CD14-positive monocyte (primary cell): ENCODE measurements at regions not wholly inside any gene's neighbourhood (a gene's known extent, or its start where the extent isn't known, plus 50 kb on each side); places are given as distances from the start of the nearest gene placed in this dataset.

ENCODE experiments used
- DNase-seq, 3 donors: peaks; one replicate each; pipeline ENCODE4 v3.0.0-alpha.2; 2011 to 2022
- H2AFZ ChIP-seq: 2 replicates; pipeline ENCODE4 v1.6.0; 2012; ENCODE audit warnings: mild to moderate bottlenecking, low read depth, low read length, inconsistent platforms; ENCODE audit not compliant: insufficient read depth, poor library complexity, severe bottlenecking
- H3K27ac ChIP-seq, 2 donors: 1 replicate in 1 of 2; 2 replicates in 1 of 2; pipeline ENCODE4 v1.5.1; 2012 to 2013; ENCODE audit warnings: low read length in 2 of 2, control low read depth in 1 of 2, inconsistent platforms in 1 of 2, low read depth in 1 of 2, mild to moderate bottlenecking in 1 of 2
- H3K27me3 ChIP-seq, 2 donors: one replicate each; pipeline versions ENCODE4 v1.6.0 to v1.6.1; 2011 to 2013; ENCODE audit warnings: low read length in 2 of 2; ENCODE audit not compliant: control insufficient read depth in 2 of 2, insufficient read depth in 2 of 2
- H3K36me3 ChIP-seq, 2 donors: replicated peaks in 1 of 2; 1 replicate in 1 of 2; 2 replicates in 1 of 2; pipeline versions ENCODE4 v1.5.1 to v1.6.1; 2012 to 2013; ENCODE audit warnings: low read length in 2 of 2, control low read depth in 1 of 2, inconsistent platforms in 1 of 2, mild to moderate bottlenecking in 1 of 2; ENCODE audit not compliant: insufficient read depth in 2 of 2, control insufficient read depth in 1 of 2
- H3K4me1 ChIP-seq, 2 donors: 1 replicate in 1 of 2; 2 replicates in 1 of 2; pipeline versions ENCODE4 v1.5.1 to v1.6.1; 2012 to 2013; ENCODE audit warnings: low read length in 2 of 2, control low read depth in 1 of 2, inconsistent platforms in 1 of 2, mild to moderate bottlenecking in 1 of 2, moderate library complexity in 1 of 2; ENCODE audit not compliant: insufficient read depth in 2 of 2, control insufficient read depth in 1 of 2
- H3K4me2 ChIP-seq: replicated peaks from 2 replicates; pipeline ENCODE3; 2012; ENCODE audit warnings: low read length, moderate library complexity, mild to moderate bottlenecking; ENCODE audit not compliant: poor library complexity, severe bottlenecking; ENCODE audit errors: extremely low read depth
- H3K4me3 ChIP-seq, 3 experiments: fragments of 200-600 bp in 1 of 3; sonication (generic) in 1 of 3; replicated peaks in 1 of 3; 1 replicate in 2 of 3; 2 replicates in 1 of 3; pipeline ENCODE4 v1.5.1; 2011 to 2013; ENCODE audit warnings: low read length in 3 of 3, mild to moderate bottlenecking in 3 of 3, control low read depth in 2 of 3, low read depth in 2 of 3, inconsistent platforms in 1 of 3, moderate library complexity in 1 of 3
- H3K79me2 ChIP-seq: 2 replicates; pipeline ENCODE4 v1.6.0; 2012; ENCODE audit warnings: mild to moderate bottlenecking, control low read depth, inconsistent platforms, low read length, moderate library complexity; ENCODE audit not compliant: insufficient read depth
- H3K9ac ChIP-seq: 2 replicates; pipeline ENCODE4 v1.6.0; 2017; ENCODE audit warnings: low read length, mild to moderate bottlenecking; ENCODE audit not compliant: insufficient read depth, poor library complexity, severe bottlenecking
- H3K9me3 ChIP-seq, 2 donors: replicated peaks in 1 of 2; 1 replicate in 1 of 2; 2 replicates in 1 of 2; pipeline versions ENCODE4 v1.5.1 to v1.6.1; 2012 to 2013; ENCODE audit warnings: low read length in 2 of 2, control low read depth in 1 of 2; ENCODE audit not compliant: control insufficient read depth in 1 of 2, insufficient read depth in 1 of 2
- H4K20me1 ChIP-seq: 2 replicates; pipeline ENCODE4 v1.6.0; 2012; ENCODE audit warnings: mild to moderate bottlenecking, low read length, control low read depth, moderate library complexity; ENCODE audit not compliant: insufficient read depth
- H3K27ac Mint-ChIP-seq, 7 donors: one replicate each; pipeline ENCODE4 v1.8.0; 2020; ENCODE audit warnings: mild to moderate bottlenecking in 7 of 7, mixed read lengths in 7 of 7, moderate library complexity in 6 of 7, inconsistent platforms in 2 of 7
- H3K27me3 Mint-ChIP-seq, 3 donors: one replicate each; pipeline ENCODE4 v1.8.0; 2021 to 2022; ENCODE audit warnings: low read depth in 3 of 3, mild to moderate bottlenecking in 3 of 3, mixed read lengths in 3 of 3, moderate library complexity in 3 of 3, inconsistent platforms in 1 of 3
- H3K36me3 Mint-ChIP-seq, 2 donors: one replicate each; pipeline ENCODE4 v1.8.0; 2020; ENCODE audit warnings: mixed read lengths in 2 of 2, inconsistent platforms in 1 of 2, mild to moderate bottlenecking in 1 of 2
- H3K4me1 Mint-ChIP-seq: one replicate; pipeline ENCODE4 v1.8.0; 2020; ENCODE audit warnings: mild to moderate bottlenecking, mixed read lengths
- H3K4me3 Mint-ChIP-seq, 2 donors: one replicate each; pipeline ENCODE4 v1.8.0; 2020; ENCODE audit warnings: mild to moderate bottlenecking in 2 of 2, mixed read lengths in 2 of 2, moderate library complexity in 1 of 2
- H3K9me3 Mint-ChIP-seq, 7 donors: one replicate each; pipeline ENCODE4 v1.8.0; 2020 to 2022; ENCODE audit warnings: mixed read lengths in 7 of 7, mild to moderate bottlenecking in 6 of 7, moderate library complexity in 6 of 7, inconsistent platforms in 2 of 7
- CTCF ChIP-seq: fragments of 200-600 bp; IDR thresholded peaks from one replicate; pipeline ENCODE4 v1.8.0; 2022; ENCODE audit warnings: antibody characterized with exemption, mild to moderate bottlenecking
- WGBS: methylation state at CpG from one replicate; pipeline ENCODE4 v1.1.5; 2013; ENCODE audit warnings: missing lambda C conversion rate; ENCODE audit not compliant: insufficient coverage; 5-methylcytosine and 5-hydroxymethylcytosine counted together
- intact Hi-C, 2 donors: fragments of 100-400 bp; cut with micrococcal nuclease; formaldehyde crosslinking; loops; one replicate each; pipeline versions ENCODE4 v1.15.0 to v1.15.1; 2023

GRCh38 chr15:63440756-63441155 is 59.1 kb upstream of the CA12 start:
- no peak overlapping the region for H3K4me3 Mint-ChIP-seq
- Histone ChIP-seq H3K4me3 (no peak overlapping the region), H3K4me1 (peaks cover 11 to 19% of the 10 kb centered on the region in 2 donors), H3K36me3 (no peaks in the 10 kb centered on the region), H4K20me1 (no peaks in the 10 kb centered on the region), H3K4me2 (no peak overlapping the region), H3K9me3 (no peaks in the 10 kb centered on the region), H3K27ac (no peak overlapping the region), H2AFZ (no peak overlapping the region), H3K9ac (no peak overlapping the region), H3K27me3 (no peaks in the 10 kb centered on the region), H3K79me2 (no peaks in the 10 kb centered on the region)
- TF ChIP-seq CTCF = no peak
- H3K4me1 Mint-ChIP-seq = peaks cover 17% of the 10 kb centered on the region
- H3K9me3 Mint-ChIP-seq = no peaks in the 10 kb centered on the region
- peaks cover 0 to 2% (median 0%) of the 10 kb centered on the region in 3 donors for H3K27me3 Mint-ChIP-seq
- WGBS = 90% methylated on average over 5 of the region's 6 CpGs
- intact Hi-C loops = no loop called here
- H3K36me3 Mint-ChIP-seq = no peaks in the 10 kb centered on the region
- H3K27ac Mint-ChIP-seq = no peak overlapping the region
- DNase-seq = no peak

- Histone ChIP-seq H3K4me1 (peaks cover 11 to 19% of the 10 kb centered on the region in 2 donors), H4K20me1 (no peaks in the 10 kb centered on the region), H3K4me2 (no peak overlapping the region), H3K9ac (no peak overlapping the region), H3K27ac (no peak overlapping the region), H2AFZ (no peak overlapping the region), H3K36me3 (no peaks in the 10 kb centered on the region), H3K27me3 (no peaks in the 10 kb centered on the region), H3K9me3 (no peaks in the 10 kb centered on the region), H3K4me3 (no peak overlapping the region), H3K79me2 (no peaks in the 10 kb centered on the region)
- no peaks in the 10 kb centered on the region for H3K36me3 Mint-ChIP-seq
- no peak overlapping the region for H3K27ac Mint-ChIP-seq
- intact Hi-C loops = no loop called here
- WGBS = 100% methylated on average over 1 of the region's 2 CpGs
- H3K4me3 Mint-ChIP-seq = no peak overlapping the region
- H3K27me3 Mint-ChIP-seq = peaks cover 0 to 2% (median 0%) of the 10 kb centered on the region in 3 donors
- DNase-seq = no peak
- no peaks in the 10 kb centered on the region for H3K9me3 Mint-ChIP-seq
- H3K4me1 Mint-ChIP-seq = peaks cover 16% of the 10 kb centered on the region
- TF ChIP-seq CTCF = no peak
Observed at GRCh38 chr15:63441266-63441665, 59.6 kb upstream of the CA12 start.
